Astrocyte of the cerebellum (primary cell): ENCODE measurements at regions not wholly inside any gene's neighbourhood (a gene's known extent, or its start where the extent isn't known, plus 50 kb on each side); places are given as distances from the start of the nearest gene placed in this dataset.

Source experiments
- DNase-seq: peaks from one replicate; pipeline ENCODE4 v3.0.0-alpha.2; 2011; ENCODE audit warnings: low read depth
- H3K4me3 ChIP-seq: 2 replicates; pipeline ENCODE4 v1.5.1; 2011; ENCODE audit warnings: mild to moderate bottlenecking, low read depth, low read length, moderate library complexity
- in situ Hi-C: cut with HindIII; loops from 2 replicates; pipeline ENCODE4 v1.10.0; 2017; ENCODE audit warnings: low sequenced_read_pairs
- TF ChIP-seq, protein P1 (sequence below): IDR thresholded peaks from 2 replicates; pipeline ENCODE4 v1.5.1; 2012; ENCODE audit warnings: low read length, low read depth, moderate library complexity, mild to moderate bottlenecking; ENCODE audit errors: missing control alignments

GRCh38 chr12:98406378-98406777, 109.0 kb upstream of the TMPO start:
- no peak overlapping the region for H3K4me3 ChIP-seq
- in situ Hi-C loops, result no loop called here
- TF ChIP-seq, protein P1, sequence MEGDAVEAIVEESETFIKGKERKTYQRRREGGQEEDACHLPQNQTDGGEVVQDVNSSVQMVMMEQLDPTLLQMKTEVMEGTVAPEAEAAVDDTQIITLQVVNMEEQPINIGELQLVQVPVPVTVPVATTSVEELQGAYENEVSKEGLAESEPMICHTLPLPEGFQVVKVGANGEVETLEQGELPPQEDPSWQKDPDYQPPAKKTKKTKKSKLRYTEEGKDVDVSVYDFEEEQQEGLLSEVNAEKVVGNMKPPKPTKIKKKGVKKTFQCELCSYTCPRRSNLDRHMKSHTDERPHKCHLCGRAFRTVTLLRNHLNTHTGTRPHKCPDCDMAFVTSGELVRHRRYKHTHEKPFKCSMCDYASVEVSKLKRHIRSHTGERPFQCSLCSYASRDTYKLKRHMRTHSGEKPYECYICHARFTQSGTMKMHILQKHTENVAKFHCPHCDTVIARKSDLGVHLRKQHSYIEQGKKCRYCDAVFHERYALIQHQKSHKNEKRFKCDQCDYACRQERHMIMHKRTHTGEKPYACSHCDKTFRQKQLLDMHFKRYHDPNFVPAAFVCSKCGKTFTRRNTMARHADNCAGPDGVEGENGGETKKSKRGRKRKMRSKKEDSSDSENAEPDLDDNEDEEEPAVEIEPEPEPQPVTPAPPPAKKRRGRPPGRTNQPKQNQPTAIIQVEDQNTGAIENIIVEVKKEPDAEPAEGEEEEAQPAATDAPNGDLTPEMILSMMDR, result no peak
- DNase-seq, result no peak

GRCh38 chr12:98408681-98409080, 106.7 kb upstream of the TMPO start:
- TF ChIP-seq, protein P1, result no peak
- no peak overlapping the region for H3K4me3 ChIP-seq
- in situ Hi-C loops, result no loop called here
- DNase-seq, result no peak

DNA sequence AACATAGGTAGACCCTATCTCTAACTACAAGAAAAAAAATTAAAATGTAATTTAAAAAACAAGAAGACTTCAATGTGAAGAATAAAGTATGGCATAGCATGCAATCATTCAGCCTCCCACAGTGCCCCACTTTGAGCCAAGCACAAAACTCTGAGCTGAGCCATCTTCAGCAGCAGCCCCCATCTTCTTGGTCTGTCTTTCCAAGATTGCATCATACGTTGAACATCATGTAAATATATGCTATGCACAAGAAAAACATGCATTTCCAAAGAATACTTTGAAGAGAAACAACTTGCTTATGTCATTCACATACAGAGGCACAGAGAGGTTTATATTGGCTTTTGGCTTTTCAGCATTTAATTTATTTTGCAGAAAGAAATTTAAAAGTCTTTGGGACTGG, 105.8 kb upstream of the TMPO start:
- in situ Hi-C loops, result no loop called here
- DNase-seq, result no peak

DNA sequence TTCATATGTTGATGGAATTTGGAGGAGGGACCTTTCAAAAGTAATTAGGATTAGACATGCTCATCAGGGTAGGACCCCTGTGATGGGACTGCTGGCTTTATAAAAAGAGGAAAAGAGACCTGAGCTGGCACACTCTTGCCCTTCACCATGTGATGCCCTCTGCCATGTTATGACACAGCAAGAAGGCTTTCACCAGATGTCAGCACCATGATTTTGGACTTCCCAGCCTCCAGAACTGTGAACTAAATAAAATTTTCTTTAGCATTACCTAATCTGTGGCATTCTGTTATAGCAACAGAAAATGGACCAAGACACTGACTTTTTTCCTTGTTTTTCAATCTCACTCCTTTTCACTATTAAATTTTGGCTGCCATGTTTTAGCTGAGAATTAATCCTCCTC, 105.0 kb upstream of the TMPO start:
- TF ChIP-seq, protein P1, result no peak
- in situ Hi-C loops, result no loop called here
- H3K4me3 ChIP-seq, result no peak overlapping the region
- no peak for DNase-seq

More for the DNA sequence above, 105.8 kb upstream of the TMPO start:
- no peak overlapping the region for H3K4me3 ChIP-seq
- TF ChIP-seq, protein P1, result no peak

DNA sequence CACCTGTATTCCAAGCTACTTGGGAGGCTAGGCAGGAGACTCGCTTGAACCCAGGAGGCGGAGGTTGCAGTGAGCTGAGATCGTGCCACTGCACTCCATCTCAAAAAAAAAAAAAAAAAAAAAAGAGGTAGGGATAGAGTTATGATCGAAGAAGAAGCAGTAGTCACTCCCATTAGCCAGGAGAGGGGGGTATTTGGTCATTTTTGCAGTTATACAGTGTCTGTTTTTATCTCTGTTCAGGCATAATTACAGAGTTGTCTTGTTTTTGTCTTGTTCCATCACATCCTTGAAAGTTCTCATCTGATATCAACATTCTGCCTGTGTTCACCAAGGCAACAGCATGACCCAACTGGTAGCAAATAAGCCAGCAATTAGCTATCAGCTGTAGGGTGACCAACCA, 98.5 kb upstream of the TMPO start:
- DNase-seq, result no peak
- TF ChIP-seq, protein P1, result no peak
- in situ Hi-C loops, result no loop called here
- H3K4me3 ChIP-seq, result no peak overlapping the region

DNA sequence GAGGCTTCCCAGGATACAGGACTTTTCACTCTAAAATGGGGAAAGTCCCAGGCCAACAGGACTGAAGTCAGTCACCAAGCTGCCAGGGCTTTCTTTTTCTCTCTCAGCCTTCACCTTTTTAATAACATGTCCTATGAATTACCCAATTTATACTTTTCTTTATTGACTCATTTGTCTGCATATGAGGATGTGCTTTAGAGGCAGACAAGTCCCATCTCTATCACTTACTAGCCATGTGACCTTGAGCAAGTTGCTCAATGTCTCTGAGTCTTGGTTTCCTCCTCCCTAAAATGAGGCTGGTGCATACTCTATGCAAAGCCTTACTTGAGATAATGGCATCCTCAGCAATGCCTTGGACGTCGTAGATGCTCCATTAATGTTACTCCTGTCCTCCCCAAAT, 98.1 kb upstream of the TMPO start:
- TF ChIP-seq, protein P1, result no peak
- in situ Hi-C loops, result no loop called here
- no peak for DNase-seq
- H3K4me3 ChIP-seq, result no peak overlapping the region

DNA sequence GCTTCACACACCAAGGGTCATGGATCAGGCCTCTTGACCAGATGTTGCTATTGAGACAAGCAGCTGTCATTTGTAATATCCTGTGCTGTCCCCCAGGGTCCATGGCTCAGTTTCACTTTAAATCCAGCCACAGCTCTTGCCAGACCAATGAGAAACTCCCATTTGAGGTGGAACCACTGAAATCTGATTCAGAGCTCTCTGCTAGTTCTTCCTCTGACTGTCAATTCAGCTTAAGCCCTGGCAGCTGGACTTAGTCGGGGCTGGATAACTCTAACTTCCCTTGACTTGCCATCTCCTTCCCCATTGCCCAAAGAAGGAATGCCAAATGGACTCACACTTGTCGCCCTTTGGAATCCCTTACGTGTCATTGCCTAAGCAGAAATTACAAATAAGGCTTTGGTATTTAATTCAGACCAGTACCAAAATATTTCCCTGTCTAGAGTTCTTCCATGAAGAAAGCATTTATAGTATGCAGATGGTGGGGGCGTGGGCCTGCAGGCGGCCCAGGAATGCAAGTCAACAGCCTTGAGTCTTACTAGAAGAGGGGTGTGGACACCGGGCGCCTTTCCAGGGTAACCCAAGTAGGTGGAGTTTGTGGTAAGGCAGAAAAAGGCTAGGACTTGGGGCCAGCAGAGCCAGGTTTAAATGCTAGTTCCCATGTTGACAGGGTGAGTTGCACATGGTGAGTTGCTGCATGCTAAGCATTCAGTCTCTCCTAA, 96.9 kb upstream of the TMPO start:
- TF ChIP-seq, protein P1, result no peak
- in situ Hi-C loops, result no loop called here
- DNase-seq, result peak; percentile 93
- no peak overlapping the region for H3K4me3 ChIP-seq
